Astrocyte of the cerebellum (primary cell): ENCODE measurements at regions not wholly inside any gene's neighbourhood (a gene's known extent, or its start where the extent isn't known, plus 50 kb on each side); places are given as distances from the start of the nearest gene placed in this dataset.

Source experiments
- DNase-seq: peaks from one replicate; pipeline ENCODE4 v3.0.0-alpha.2; 2011; ENCODE audit warnings: low read depth
- H3K4me3 ChIP-seq: 2 replicates; pipeline ENCODE4 v1.5.1; 2011; ENCODE audit warnings: mild to moderate bottlenecking, low read depth, low read length, moderate library complexity
- in situ Hi-C: cut with HindIII; loops from 2 replicates; pipeline ENCODE4 v1.10.0; 2017; ENCODE audit warnings: low sequenced_read_pairs
- TF ChIP-seq, protein P1 (sequence below): IDR thresholded peaks from 2 replicates; pipeline ENCODE4 v1.5.1; 2012; ENCODE audit warnings: low read length, low read depth, moderate library complexity, mild to moderate bottlenecking; ENCODE audit errors: missing control alignments

DNA sequence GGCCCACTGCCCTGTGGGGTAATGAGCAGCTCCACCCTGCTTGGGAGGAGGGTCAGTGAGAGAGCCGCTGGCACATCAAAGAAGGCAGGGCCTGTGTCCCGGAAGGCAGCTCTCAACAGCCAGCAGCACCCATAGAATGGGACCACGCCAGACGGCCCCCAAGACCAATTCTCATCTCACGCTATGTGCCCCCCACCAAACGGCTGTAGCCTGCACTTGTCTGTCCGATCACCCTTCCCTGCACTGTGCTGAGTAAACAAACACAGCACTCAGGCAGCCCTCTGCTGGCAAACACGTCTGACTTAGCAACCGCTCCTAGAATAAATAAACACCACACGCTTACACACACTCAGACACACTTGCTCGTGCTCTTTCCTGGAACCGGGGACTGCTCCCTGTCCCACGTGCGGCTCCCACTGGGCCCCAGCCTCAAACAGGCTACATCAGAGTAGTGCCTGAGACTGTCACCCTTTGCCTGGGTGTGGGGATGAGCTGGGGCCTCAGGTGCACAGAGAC lies 53.2 kb upstream of the CDON start:
- DNase-seq = peak; percentile 62

DNA sequence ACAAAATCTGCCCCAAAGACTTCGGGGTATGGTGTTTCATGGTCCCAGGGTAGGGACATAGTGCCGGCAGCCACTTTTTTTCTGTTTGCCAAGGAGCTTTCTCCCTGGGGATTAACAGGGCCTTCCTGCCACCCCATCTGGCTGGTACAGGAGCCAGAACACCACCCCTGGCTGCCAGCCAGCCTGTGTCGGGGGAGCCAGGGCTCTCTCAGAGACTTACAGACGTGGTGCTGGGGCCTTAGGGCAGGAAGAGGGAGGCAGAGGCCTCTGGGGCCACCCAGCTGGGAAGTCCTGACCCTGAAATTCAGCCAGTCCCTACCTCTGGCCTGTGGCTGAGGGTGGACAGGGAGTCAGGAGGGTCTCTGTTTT lies 52.4 kb upstream of the CDON start:
- DNase-seq = no peak
- no peak overlapping the region for H3K4me3 ChIP-seq
- in situ Hi-C loops = no loop called here
- TF ChIP-seq, protein P1, sequence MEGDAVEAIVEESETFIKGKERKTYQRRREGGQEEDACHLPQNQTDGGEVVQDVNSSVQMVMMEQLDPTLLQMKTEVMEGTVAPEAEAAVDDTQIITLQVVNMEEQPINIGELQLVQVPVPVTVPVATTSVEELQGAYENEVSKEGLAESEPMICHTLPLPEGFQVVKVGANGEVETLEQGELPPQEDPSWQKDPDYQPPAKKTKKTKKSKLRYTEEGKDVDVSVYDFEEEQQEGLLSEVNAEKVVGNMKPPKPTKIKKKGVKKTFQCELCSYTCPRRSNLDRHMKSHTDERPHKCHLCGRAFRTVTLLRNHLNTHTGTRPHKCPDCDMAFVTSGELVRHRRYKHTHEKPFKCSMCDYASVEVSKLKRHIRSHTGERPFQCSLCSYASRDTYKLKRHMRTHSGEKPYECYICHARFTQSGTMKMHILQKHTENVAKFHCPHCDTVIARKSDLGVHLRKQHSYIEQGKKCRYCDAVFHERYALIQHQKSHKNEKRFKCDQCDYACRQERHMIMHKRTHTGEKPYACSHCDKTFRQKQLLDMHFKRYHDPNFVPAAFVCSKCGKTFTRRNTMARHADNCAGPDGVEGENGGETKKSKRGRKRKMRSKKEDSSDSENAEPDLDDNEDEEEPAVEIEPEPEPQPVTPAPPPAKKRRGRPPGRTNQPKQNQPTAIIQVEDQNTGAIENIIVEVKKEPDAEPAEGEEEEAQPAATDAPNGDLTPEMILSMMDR = no peak

More for the DNA sequence above, 53.2 kb upstream of the CDON start:
- TF ChIP-seq, protein P1 = peak; percentile 33
- in situ Hi-C loops = no loop called here
- H3K4me3 ChIP-seq = no peak overlapping the region

DNA sequence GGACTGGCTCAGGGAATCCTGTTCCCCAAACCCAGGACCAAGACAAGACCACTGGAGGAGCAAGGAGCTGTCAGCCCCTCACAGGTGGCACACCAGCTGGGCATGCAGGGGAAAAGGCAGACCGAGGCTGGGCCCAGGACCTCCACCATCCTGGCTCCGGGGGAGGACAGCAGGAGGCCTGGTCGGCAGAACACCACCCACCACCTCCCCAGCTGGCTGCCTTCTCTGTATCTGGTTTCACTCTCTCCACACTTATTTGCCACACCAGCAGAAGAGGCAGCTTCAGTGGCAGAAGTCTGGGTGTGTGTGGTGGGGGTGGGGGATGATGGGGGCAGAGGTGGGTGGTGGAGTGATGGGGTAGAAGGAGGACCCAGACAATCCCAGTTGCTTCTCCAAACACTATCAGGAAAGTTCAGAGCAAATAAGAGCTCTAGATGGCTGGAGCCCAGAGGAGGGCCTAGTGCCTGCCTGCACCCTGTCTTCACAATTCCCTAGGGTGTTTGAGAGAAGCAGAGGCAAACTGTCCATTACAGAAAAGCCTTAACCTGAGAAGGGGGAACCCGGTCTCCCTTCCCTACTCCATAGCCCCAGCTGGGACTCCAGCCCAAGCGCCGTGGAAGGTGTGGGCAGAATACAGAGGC lies 51.9 kb upstream of the CDON start:
- no peak overlapping the region for H3K4me3 ChIP-seq
- DNase-seq = no peak
- TF ChIP-seq, protein P1 = no peak
- in situ Hi-C loops = no loop called here

DNA sequence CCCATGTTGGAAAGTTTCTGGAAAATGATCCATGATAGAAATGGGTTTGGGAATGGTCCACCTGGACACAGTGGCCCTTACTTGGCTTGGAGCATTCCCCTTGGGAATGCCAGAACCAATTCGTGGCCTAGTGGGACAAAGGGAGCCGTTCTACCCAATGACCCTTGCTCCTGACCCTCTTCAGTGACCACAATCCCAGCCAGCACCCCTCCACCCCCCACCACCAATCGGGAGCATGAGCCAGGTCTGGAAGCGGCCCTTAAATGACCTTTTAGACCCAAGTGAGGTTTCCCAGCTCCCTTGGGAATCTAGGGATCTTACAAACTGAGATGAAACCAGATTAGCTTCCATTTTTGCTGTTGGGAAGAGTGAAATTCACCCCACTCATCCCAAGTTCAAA lies 51.3 kb upstream of the CDON start:
- DNase-seq = no peak
- TF ChIP-seq, protein P1 = no peak
- no peak overlapping the region for H3K4me3 ChIP-seq
- in situ Hi-C loops = no loop called here

DNA sequence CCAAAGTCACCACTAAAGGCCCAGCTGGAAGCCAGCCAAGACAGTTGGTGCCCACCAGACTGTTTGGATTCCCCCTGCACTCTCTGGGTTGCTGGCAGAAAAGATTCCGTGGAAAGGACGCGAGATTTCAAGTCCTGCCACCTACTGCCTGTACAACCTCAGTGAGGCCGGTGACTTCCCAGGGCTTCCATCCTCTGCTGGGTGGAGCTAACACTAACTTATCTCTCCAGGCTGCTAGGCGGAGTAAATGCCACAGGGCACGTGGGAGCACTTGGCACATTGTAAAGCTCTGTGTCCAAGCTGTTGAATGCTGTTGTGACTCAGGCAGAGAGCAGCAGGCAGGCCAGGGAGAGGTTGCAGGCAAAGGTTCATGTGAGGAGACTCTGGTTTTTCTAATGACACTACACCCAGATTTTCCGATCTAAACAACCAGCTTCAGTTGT lies 50.9 kb upstream of the CDON start:
- H3K4me3 ChIP-seq = no peak overlapping the region
- DNase-seq = peak; percentile 70
- in situ Hi-C loops = no loop called here
- TF ChIP-seq, protein P1 = peak; percentile 7

DNA sequence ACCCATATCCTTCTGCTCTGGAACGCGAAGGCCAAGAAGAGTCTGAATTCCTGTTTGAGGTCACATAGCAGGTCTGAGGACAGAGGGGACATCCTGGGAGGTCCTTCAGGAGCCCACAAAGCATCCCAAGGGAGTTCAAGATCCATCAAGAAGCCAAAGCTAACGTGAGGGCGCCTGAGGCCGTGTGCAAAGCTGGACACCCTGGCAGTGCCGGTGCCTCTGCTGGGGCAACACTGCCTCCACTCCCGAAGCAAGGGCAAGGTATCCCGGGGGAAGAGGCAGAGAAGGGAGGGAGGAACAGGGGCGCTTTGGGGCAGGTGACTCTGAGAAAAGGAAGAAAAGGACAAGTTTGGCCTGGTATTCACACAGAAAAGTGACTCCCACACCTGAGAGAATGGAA lies 50.3 kb upstream of the CDON start:
- no peak for DNase-seq
- TF ChIP-seq, protein P1 = no peak
- in situ Hi-C loops = no loop called here
- H3K4me3 ChIP-seq = no peak overlapping the region
